Muscle of leg (tissue), 3 donors: ENCODE measurements at regions not wholly inside any gene's neighbourhood (a gene's known extent, or its start where the extent isn't known, plus 50 kb on each side); places are given as distances from the start of the nearest gene placed in this dataset.

ENCODE experiments used
- DNase-seq: peaks from one replicate; pipeline ENCODE4 v3.0.0; 2013
- H3K27ac ChIP-seq: one replicate; pipeline ENCODE4 v1.5.1; 2013; ENCODE audit warnings: mild to moderate bottlenecking, low read length, control low read depth
- H3K27me3 ChIP-seq: one replicate; pipeline ENCODE4 v1.6.1; 2013; ENCODE audit warnings: low read length; ENCODE audit not compliant: control insufficient read depth, insufficient read depth
- H3K36me3 ChIP-seq: one replicate; pipeline ENCODE4 v1.6.1; 2013; ENCODE audit warnings: low read length; ENCODE audit not compliant: control insufficient read depth, insufficient read depth
- H3K4me1 ChIP-seq: one replicate; pipeline ENCODE4 v1.6.1; 2013; ENCODE audit warnings: low read length; ENCODE audit not compliant: control insufficient read depth, insufficient read depth
- H3K4me3 ChIP-seq: one replicate; pipeline ENCODE4 v1.5.1; 2013; ENCODE audit warnings: low read length, control low read depth
- H3K9me3 ChIP-seq: replicated peaks from 2 replicates; pipeline ENCODE4 v1.6.1; 2013; ENCODE audit warnings: low read depth, low read length; ENCODE audit not compliant: control insufficient read depth
- WGBS: methylation state at CpG from one replicate; pipeline ENCODE4 v1.1.5; 2013; ENCODE audit warnings: missing lambda C conversion rate; ENCODE audit not compliant: insufficient coverage; 5-methylcytosine and 5-hydroxymethylcytosine counted together

GRCh38 chr20:47406849-47407682 lies 50.6 kb upstream of the ZMYND8 start:
- 71% methylated on average over 4 of the region's 8 CpGs for WGBS
- Histone ChIP-seq H3K36me3 (no peaks in the 10 kb centered on the region), H3K27ac (no peak overlapping the region), H3K9me3 (no peaks in the 10 kb centered on the region), H3K4me3 (no peak overlapping the region), H3K27me3 (no peaks in the 10 kb centered on the region), H3K4me1 (no peaks in the 10 kb centered on the region)
- DNase-seq = no peak

GRCh38 chr20:47411161-47411560 lies 54.7 kb upstream of the ZMYND8 start:
- Histone ChIP-seq H3K36me3 (no peaks in the 10 kb centered on the region), H3K4me1 (no peaks in the 10 kb centered on the region), H3K27ac (no peak overlapping the region), H3K27me3 (no peaks in the 10 kb centered on the region), H3K9me3 (no peaks in the 10 kb centered on the region), H3K4me3 (no peak overlapping the region)
- WGBS = 37% methylated on average over 5 of the region's 5 CpGs
- DNase-seq = peak; percentile 30

GRCh38 chr20:47412083-47412482 lies 55.6 kb upstream of the ZMYND8 start:
- no peak overlapping the region for H3K4me3 ChIP-seq
- H3K9me3 ChIP-seq = no peaks in the 10 kb centered on the region
- H3K27me3 ChIP-seq = no peaks in the 10 kb centered on the region
- no peaks in the 10 kb centered on the region for H3K36me3 ChIP-seq
- H3K4me1 ChIP-seq = peaks cover 5% of the 10 kb centered on the region
- 85% methylated on average over 2 of the region's 4 CpGs for WGBS
- no peak for DNase-seq
- no peak overlapping the region for H3K27ac ChIP-seq

- H3K9me3 ChIP-seq = no peaks in the 10 kb centered on the region
- no peak for DNase-seq
- H3K36me3 ChIP-seq = no peaks in the 10 kb centered on the region
- no peak overlapping the region for H3K4me3 ChIP-seq
- H3K27ac ChIP-seq = no peak overlapping the region
- 94% methylated on average over 2 of the region's 8 CpGs for WGBS
- H3K27me3 ChIP-seq = no peaks in the 10 kb centered on the region
- H3K4me1 ChIP-seq = peaks cover 6% of the 10 kb centered on the region
These were observed 56.7 kb upstream of the ZMYND8 start for GRCh38 chr20:47413189-47413588.

GRCh38 chr20:47417245-47418068 lies 61.0 kb upstream of the ZMYND8 start:
- Histone ChIP-seq H3K27ac (no peak overlapping the region), H3K27me3 (no peaks in the 10 kb centered on the region), H3K4me3 (no peak overlapping the region), H3K4me1 (peaks cover 6% of the 10 kb centered on the region), H3K36me3 (no peaks in the 10 kb centered on the region), H3K9me3 (no peaks in the 10 kb centered on the region)
- DNase-seq = no peak
- WGBS = 86% methylated on average over 6 of the region's 7 CpGs

- Histone ChIP-seq H3K4me3 (no peak overlapping the region), H3K4me1 (peaks cover 6% of the 10 kb centered on the region), H3K27me3 (no peaks in the 10 kb centered on the region), H3K36me3 (no peaks in the 10 kb centered on the region), H3K9me3 (no peaks in the 10 kb centered on the region), H3K27ac (no peak overlapping the region)
- peak; percentile 53 for DNase-seq
- no CpG with 5 or more reads among the region's 7 CpGs for WGBS
These were observed 61.7 kb upstream of the ZMYND8 start for GRCh38 chr20:47418069-47418757.

GRCh38 chr20:47419953-47420514 lies 63.5 kb upstream of the ZMYND8 start:
- Histone ChIP-seq H3K36me3 (no peaks in the 10 kb centered on the region), H3K9me3 (no peaks in the 10 kb centered on the region), H3K4me3 (no peak overlapping the region), H3K4me1 (peaks cover 6% of the 10 kb centered on the region), H3K27ac (no peak overlapping the region), H3K27me3 (no peaks in the 10 kb centered on the region)
- 13% methylated on average over 4 of the region's 7 CpGs for WGBS
- DNase-seq = no peak

- no peak overlapping the region for H3K4me3 ChIP-seq
- no peaks in the 10 kb centered on the region for H3K9me3 ChIP-seq
- WGBS = 86% methylated on average over 1 of the region's 3 CpGs
- H3K27me3 ChIP-seq = no peaks in the 10 kb centered on the region
- no peak for DNase-seq
- no peak overlapping the region for H3K27ac ChIP-seq
- peaks cover 6% of the 10 kb centered on the region for H3K4me1 ChIP-seq
- no peaks in the 10 kb centered on the region for H3K36me3 ChIP-seq
These were observed 64.6 kb upstream of the ZMYND8 start for GRCh38 chr20:47421076-47421475.

- WGBS = 83% methylated on average over 2 of the region's 5 CpGs
- no peaks in the 10 kb centered on the region for H3K36me3 ChIP-seq
- no peak overlapping the region for H3K27ac ChIP-seq
- H3K27me3 ChIP-seq = no peaks in the 10 kb centered on the region
- no peaks in the 10 kb centered on the region for H3K4me1 ChIP-seq
- no peak overlapping the region for H3K4me3 ChIP-seq
- DNase-seq = no peak
- H3K9me3 ChIP-seq = peaks cover 13% of the 10 kb centered on the region
These were observed 67.1 kb upstream of the ZMYND8 start for GRCh38 chr20:47423586-47423985.

GRCh38 chr20:47427067-47427466 lies 70.6 kb upstream of the ZMYND8 start:
- H3K36me3 ChIP-seq = no peaks in the 10 kb centered on the region
- H3K27ac ChIP-seq = no peak overlapping the region
- H3K27me3 ChIP-seq = no peaks in the 10 kb centered on the region
- no peak for DNase-seq
- no CpG with 5 or more reads among the region's 2 CpGs for WGBS
- H3K9me3 ChIP-seq = peaks cover 13% of the 10 kb centered on the region
- no peak overlapping the region for H3K4me3 ChIP-seq
- no peaks in the 10 kb centered on the region for H3K4me1 ChIP-seq
